GM12878 (cell line): ENCODE measurements at regions not wholly inside any gene's neighbourhood (a gene's known extent, or its start where the extent isn't known, plus 50 kb on each side); places are given as distances from the start of the nearest gene placed in this dataset.

ENCODE experiments used
- ATAC-seq: fragments of 200-7000 bp; cut with Tn5 transposase; 3 replicates; pipeline ENCODE4 v1.9.1; 2020; ENCODE audit warnings: mild to moderate bottlenecking, moderate library complexity
- BruUV-seq: library from RNA; stranded (reverse); fragments of 400-500 nt; replicated peaks from 2 replicates; lab custom pipeline; 2021; lab: Mats Ljungman, UMichigan
- CTCF ChIA-PET: fragments of 300-600 bp; sonication (Branson Sonifier 250); formaldehyde crosslinking; extraction: SDS; loops from one replicate; lab custom pipeline; 2021; ENCODE audit warnings: inconsistent platforms; lab: Yijun Ruan, JAX
- POLR2A ChIA-PET: fragments of 350-600 bp; formaldehyde crosslinking; extraction: SDS; loops from one replicate; lab custom pipeline; 2021; ENCODE audit warnings: inconsistent platforms; lab: Charles Lee
- RAD21 ChIA-PET: fragments of 300-600 bp; sonication (Branson Sonifier 250); formaldehyde crosslinking; loops from one replicate; lab custom pipeline; 2023; ENCODE audit warnings: antibody characterized with exemption; ENCODE audit not compliant: unreplicated experiment; lab: Charles Lee
- SMC1A ChIA-PET: fragments of 300-600 bp; sonication (Branson Sonifier 250); formaldehyde crosslinking; loops from one replicate; lab custom pipeline; 2023; ENCODE audit not compliant: unreplicated experiment, uncharacterized antibody; lab: Charles Lee
- DNase-seq: peaks from one replicate; pipeline ENCODE4 v3.0.0-alpha.2; 2011; ENCODE audit warnings: low read depth, low spot score
- FAIRE-seq: peaks from 3 replicates; lab custom pipeline; 2011; peaks lifted over from hg19 to GRCh38; lab: Jason Lieb, UNC
- H2AFZ ChIP-seq: 2 replicates; pipeline ENCODE4 v1.6.0; 2011; ENCODE audit warnings: low read depth, low read length, control low read depth; ENCODE audit not compliant: control insufficient read depth
- H3K27ac ChIP-seq: 2 replicates; pipeline ENCODE4 v1.5.1; 2011; ENCODE audit warnings: control low read depth; ENCODE audit not compliant: control insufficient read depth, insufficient read depth
- H3K27me3 ChIP-seq, 2 experiments: replicated peaks in 1 of 2; 2 replicates each; pipeline versions ENCODE4 v1.6.0 to v1.6.1; 2011; ENCODE audit warnings: low read length in 1 of 2; ENCODE audit not compliant: control insufficient read depth in 2 of 2, insufficient read depth in 2 of 2
- H3K36me3 ChIP-seq, 2 experiments: 2 replicates each; pipeline ENCODE4 v1.5.1; 2011; ENCODE audit warnings: low read length in 1 of 2; ENCODE audit not compliant: control insufficient read depth in 2 of 2, insufficient read depth in 2 of 2
- H3K4me1 ChIP-seq: 2 replicates; pipeline ENCODE4 v1.6.1; 2011; ENCODE audit warnings: mild to moderate bottlenecking, low read length, moderate library complexity, mixed read lengths; ENCODE audit not compliant: control insufficient read depth, insufficient read depth
- H3K4me2 ChIP-seq: 2 replicates; pipeline ENCODE4 v1.6.0; 2011; ENCODE audit warnings: control low read depth; ENCODE audit not compliant: control insufficient read depth, insufficient read depth
- H3K4me3 ChIP-seq: fragments of 200-600 bp; sonication (generic); 2 replicates; pipeline ENCODE4 v1.5.1; 2016
- H3K79me2 ChIP-seq: 2 replicates; pipeline ENCODE4 v1.6.0; 2011; ENCODE audit warnings: low read length; ENCODE audit not compliant: control insufficient read depth, insufficient read depth
- H3K9ac ChIP-seq: 2 replicates; pipeline ENCODE4 v1.8.0; 2011; ENCODE audit warnings: low read length, control low read depth, mixed read lengths; ENCODE audit not compliant: control insufficient read depth, insufficient read depth
- H3K9me3 ChIP-seq: replicated peaks from 3 replicates; pipeline ENCODE4 v1.5.1; 2011; ENCODE audit warnings: mild to moderate bottlenecking, low read length; ENCODE audit not compliant: control insufficient read depth, insufficient read depth
- H4K20me1 ChIP-seq: 2 replicates; pipeline ENCODE4 v1.6.0; 2011; ENCODE audit not compliant: control insufficient read depth, insufficient read depth
- HCFC1 ChIP-seq: fragments of 150-350 bp; IDR thresholded peaks from 2 replicates; pipeline ENCODE4 v1.6.1; 2014; ENCODE audit warnings: low read length
- IRF4 ChIP-seq: IDR thresholded peaks from 2 replicates; pipeline ENCODE4 v1.6.1; 2011; ENCODE audit warnings: low read depth, low read length
- KDM1A ChIP-seq: fragments of 200-600 bp; sonication (generic); IDR thresholded peaks from 2 replicates; pipeline ENCODE4 v1.6.1; 2016; ENCODE audit warnings: borderline replicate concordance
- MAX ChIP-seq: IDR thresholded peaks from 2 replicates; pipeline ENCODE4 v1.6.1; 2012; ENCODE audit warnings: low read depth, low read length, improper control_type of control experiment
- POLR2AphosphoS2 ChIP-seq: IDR thresholded peaks from 2 replicates; pipeline ENCODE4 v1.6.1; 2011; ENCODE audit warnings: low read depth, mild to moderate bottlenecking, low read length, improper control_type of control experiment, moderate library complexity
- RAD21 ChIP-seq: IDR thresholded peaks from 2 replicates; pipeline ENCODE4 v1.6.1; 2011; ENCODE audit warnings: mild to moderate bottlenecking, low read depth, low read length, moderate library complexity; ENCODE audit not compliant: insufficient read depth
- RB1 ChIP-seq: fragments of 450-650 bp; formaldehyde crosslinking; IDR thresholded peaks from 2 replicates; pipeline ENCODE4 v1.6.1; 2017; ENCODE audit warnings: mild to moderate bottlenecking, borderline replicate concordance
- SKIL ChIP-seq: fragments of 450-650 bp; IDR thresholded peaks from 2 replicates; pipeline ENCODE4 v1.6.1; 2017; ENCODE audit warnings: mild to moderate bottlenecking, low read depth, inconsistent platforms; ENCODE audit not compliant: poor library complexity, severe bottlenecking
- SPI1 ChIP-seq: IDR thresholded peaks from 2 replicates; pipeline ENCODE4 v1.6.1; 2011; ENCODE audit warnings: low read depth, mild to moderate bottlenecking, low read length, moderate library complexity, borderline replicate concordance; ENCODE audit not compliant: insufficient read depth
- SRF ChIP-seq, 2 experiments: IDR thresholded peaks; 2 replicates each; pipeline ENCODE4 v1.6.1; 2011; ENCODE audit warnings: low read depth in 2 of 2, low read length in 2 of 2, mild to moderate bottlenecking in 1 of 2, moderate library complexity in 1 of 2
- SUPT20H ChIP-seq: IDR thresholded peaks from 2 replicates; pipeline ENCODE4 v1.6.1; 2011; ENCODE audit warnings: low read depth, mild to moderate bottlenecking, low read length, moderate library complexity, borderline replicate concordance; ENCODE audit not compliant: control insufficient read depth
- TAF1 ChIP-seq: IDR thresholded peaks from 2 replicates; pipeline ENCODE4 v1.6.1; 2011; ENCODE audit warnings: mild to moderate bottlenecking, low read depth, low read length, borderline replicate concordance
- WRNIP1 ChIP-seq: IDR thresholded peaks from 2 replicates; pipeline ENCODE4 v1.6.1; 2011; ENCODE audit warnings: low read depth, low read length, improper control_type of control experiment, borderline replicate concordance
- ZBED1 ChIP-seq: IDR thresholded peaks from 2 replicates; pipeline ENCODE4 v1.6.1; 2016; ENCODE audit warnings: borderline replicate concordance
- ZBTB4 ChIP-seq: fragments of 450-650 bp; formaldehyde crosslinking; IDR thresholded peaks from 2 replicates; pipeline ENCODE4 v1.4.0; 2022; ENCODE audit warnings: mild to moderate bottlenecking, moderate library complexity
- ZZZ3 ChIP-seq: IDR thresholded peaks from 2 replicates; pipeline ENCODE4 v1.6.1; 2011; ENCODE audit warnings: low read depth; ENCODE audit not compliant: control insufficient read depth, insufficient read length
- whole genome bisulfite sequencing: methylation state at CpG from one replicate; pipeline ENCODE4 v1.1.6; 2016; ENCODE audit warnings: low lambda C conversion rate; ENCODE audit not compliant: insufficient replicate concordance, insufficient coverage; ENCODE audit errors: missing lambda C conversion rate; 5-methylcytosine and 5-hydroxymethylcytosine counted together
- in situ Hi-C: fragments of 300-500 bp; cut with MboI; formaldehyde crosslinking; loops from 9 replicates; pipeline ENCODE4 v1.14.3; 2018; ENCODE audit warnings: mixed read lengths
- intact Hi-C: fragments of 100-400 bp; cut with micrococcal nuclease; formaldehyde crosslinking; loops from one replicate; pipeline ENCODE4 v1.14.2; 2022; ENCODE audit not compliant: unreplicated experiment
- TF ChIP-seq, protein P1 (sequence below), 3 experiments: IDR thresholded peaks in 2 of 3; conservative IDR thresholded peaks in 1 of 3; 2 replicates each; pipeline ENCODE4 v1.5.1; 2011; ENCODE audit warnings: low read depth in 3 of 3, low read length in 3 of 3, mild to moderate bottlenecking in 3 of 3, control low read depth in 2 of 3, moderate library complexity in 2 of 3, inconsistent platforms in 1 of 3, mixed read lengths in 1 of 3; ENCODE audit not compliant: control insufficient read depth in 2 of 3, insufficient read depth in 1 of 3; ENCODE audit errors: extremely low read depth in 1 of 3

GRCh38 chr22:46082633-46083032 is 67.7 kb upstream of the PPARA start:
- no TSS peak for BruUV-seq
- ChIA-PET SMC1A (no interaction called here), RAD21 (no interaction called here), CTCF (no interaction called here), POLR2A (no interaction called here)
- no peaks in the 10 kb centered on the region for H3K36me3 ChIP-seq
- H4K20me1 ChIP-seq = no peaks in the 10 kb centered on the region
- 98% methylated on average over 7 of the region's 8 CpGs for WGBS
- TF ChIP-seq SKIL = no peak
- TF ChIP-seq MAX = no peak
- TF ChIP-seq RB1 = no peak
- no peak for TF ChIP-seq ZBED1
- TF ChIP-seq, protein P1, sequence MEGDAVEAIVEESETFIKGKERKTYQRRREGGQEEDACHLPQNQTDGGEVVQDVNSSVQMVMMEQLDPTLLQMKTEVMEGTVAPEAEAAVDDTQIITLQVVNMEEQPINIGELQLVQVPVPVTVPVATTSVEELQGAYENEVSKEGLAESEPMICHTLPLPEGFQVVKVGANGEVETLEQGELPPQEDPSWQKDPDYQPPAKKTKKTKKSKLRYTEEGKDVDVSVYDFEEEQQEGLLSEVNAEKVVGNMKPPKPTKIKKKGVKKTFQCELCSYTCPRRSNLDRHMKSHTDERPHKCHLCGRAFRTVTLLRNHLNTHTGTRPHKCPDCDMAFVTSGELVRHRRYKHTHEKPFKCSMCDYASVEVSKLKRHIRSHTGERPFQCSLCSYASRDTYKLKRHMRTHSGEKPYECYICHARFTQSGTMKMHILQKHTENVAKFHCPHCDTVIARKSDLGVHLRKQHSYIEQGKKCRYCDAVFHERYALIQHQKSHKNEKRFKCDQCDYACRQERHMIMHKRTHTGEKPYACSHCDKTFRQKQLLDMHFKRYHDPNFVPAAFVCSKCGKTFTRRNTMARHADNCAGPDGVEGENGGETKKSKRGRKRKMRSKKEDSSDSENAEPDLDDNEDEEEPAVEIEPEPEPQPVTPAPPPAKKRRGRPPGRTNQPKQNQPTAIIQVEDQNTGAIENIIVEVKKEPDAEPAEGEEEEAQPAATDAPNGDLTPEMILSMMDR (IDR thresholded peaks at IDR 0.05 in 2 of 3, conservative IDR thresholded peaks at IDR 0.05 in 1 of 3; ENCODE audit: control insufficient read depth in 2 of 3, extremely low read depth in 1 of 3, insufficient read depth in 1 of 3, low read depth in 3 of 3, low read length in 3 of 3) = no peak
- no peak for TF ChIP-seq RAD21
- TF ChIP-seq ZBTB4 = no peak
- TF ChIP-seq SRF (IDR thresholded peaks at IDR 0.05; ENCODE audit: low read depth in 2 of 2, low read length in 2 of 2) = no peak
- TF ChIP-seq HCFC1 = no peak
- TF ChIP-seq SPI1 = no peak
- TF ChIP-seq KDM1A = no peak
- TF ChIP-seq ZZZ3 = no peak
- TF ChIP-seq TAF1 = no peak
- no peak for TF ChIP-seq SUPT20H
- no peak for TF ChIP-seq IRF4
- TF ChIP-seq WRNIP1 = no peak
- no peak for TF ChIP-seq POLR2AphosphoS2
- no peaks in the 10 kb centered on the region for H3K4me1 ChIP-seq
- H3K27me3 ChIP-seq = no peaks in the 10 kb centered on the region
- H3K4me3 ChIP-seq = no peak overlapping the region
- H3K79me2 ChIP-seq = peaks cover 3% of the 10 kb centered on the region
- intact Hi-C loops = no loop called here
- H3K9ac ChIP-seq = no peak overlapping the region
- H3K9me3 ChIP-seq = no peaks in the 10 kb centered on the region
- H3K4me2 ChIP-seq = no peak overlapping the region
- FAIRE-seq (no peak), DNase-seq (no peak), ATAC-seq (no peak)
- no peak overlapping the region for H3K27ac ChIP-seq
- no peak overlapping the region for H2AFZ ChIP-seq
- in situ Hi-C loops = no loop called here
